DMS53 treated with DMSO at 0.1 percent for 48 hours (cell line): ENCODE measurements at regions not wholly inside any gene's neighbourhood (a gene's known extent, or its start where the extent isn't known, plus 50 kb on each side); places are given as distances from the start of the nearest gene placed in this dataset.
"Not testable (repeated sequence)": the region's sequence is repeated elsewhere in the genome, so short reads cannot be mapped to it uniquely, and the experiment has no call there.

Source experiments
- DNase-seq: peaks from one replicate; lab custom pipeline; 2025; ENCODE audit not compliant: unreplicated experiment; lab: John Stamatoyannopoulos, UW

DNA sequence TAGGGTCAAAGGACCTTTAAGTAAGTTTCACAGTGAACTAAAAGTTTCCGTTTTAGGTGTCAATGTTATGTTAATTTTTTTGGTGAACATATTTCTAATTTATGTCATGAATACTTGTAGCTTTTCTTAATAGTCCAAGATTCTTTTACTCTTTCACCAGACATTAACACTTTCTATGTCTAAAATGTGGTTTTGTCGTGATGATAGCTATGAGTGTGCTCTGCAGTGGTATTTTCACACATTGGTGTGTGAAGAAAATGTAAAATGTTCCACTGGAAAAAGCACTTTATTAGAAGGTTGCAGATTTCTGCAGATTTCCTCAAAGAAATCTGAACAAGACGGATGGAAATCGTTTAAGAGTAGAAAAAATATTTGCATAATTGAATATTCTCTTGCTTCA, 561.0 kb upstream of the ANKRD30A start:
- DNase-seq, result no peak

DNA sequence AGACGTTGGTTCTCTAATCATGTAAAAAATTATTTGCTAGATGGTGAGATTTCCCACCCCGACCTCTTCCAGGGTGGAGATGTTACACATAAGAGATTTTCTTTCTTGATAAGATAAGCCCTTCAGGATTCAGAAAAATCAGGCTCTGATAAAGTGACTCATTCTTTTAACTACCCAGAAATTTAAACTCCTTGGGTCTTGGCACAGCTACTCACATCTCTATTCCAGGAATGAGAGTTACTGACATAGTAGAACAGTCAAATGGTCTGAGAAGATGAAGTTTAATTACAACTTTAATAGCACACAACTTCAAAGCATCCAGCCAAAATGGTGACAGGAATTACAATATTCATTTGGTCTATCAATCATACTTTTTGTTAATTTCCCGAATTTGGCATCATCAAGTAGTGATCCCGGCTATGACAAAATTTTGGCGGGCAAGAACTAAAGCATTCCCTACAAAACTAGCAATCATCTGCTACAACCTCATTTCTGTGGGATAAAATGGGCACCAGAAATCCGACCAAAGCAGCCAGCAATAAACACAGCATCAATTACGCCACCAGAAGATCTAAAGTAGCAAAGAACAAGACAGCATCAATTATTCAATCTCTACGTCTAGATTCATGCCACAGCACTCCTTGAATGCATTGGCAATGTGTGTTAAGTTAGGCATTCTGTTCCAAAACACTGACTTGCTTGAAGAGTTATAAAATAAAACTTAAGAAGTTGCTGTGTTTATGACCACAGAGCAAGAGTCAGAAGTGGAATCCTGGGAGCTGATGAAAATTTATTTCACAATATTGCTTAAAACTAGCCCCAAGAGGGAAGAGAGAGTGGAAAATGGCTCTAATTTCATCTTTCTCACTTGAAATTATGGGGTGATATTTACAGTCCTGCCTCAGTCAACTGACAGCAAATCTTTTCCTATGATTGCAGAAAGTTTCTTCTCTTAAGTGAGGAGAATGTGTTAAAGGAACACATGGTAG, 565.7 kb upstream of the ANKRD30A start:
- DNase-seq, result no peak

DNA sequence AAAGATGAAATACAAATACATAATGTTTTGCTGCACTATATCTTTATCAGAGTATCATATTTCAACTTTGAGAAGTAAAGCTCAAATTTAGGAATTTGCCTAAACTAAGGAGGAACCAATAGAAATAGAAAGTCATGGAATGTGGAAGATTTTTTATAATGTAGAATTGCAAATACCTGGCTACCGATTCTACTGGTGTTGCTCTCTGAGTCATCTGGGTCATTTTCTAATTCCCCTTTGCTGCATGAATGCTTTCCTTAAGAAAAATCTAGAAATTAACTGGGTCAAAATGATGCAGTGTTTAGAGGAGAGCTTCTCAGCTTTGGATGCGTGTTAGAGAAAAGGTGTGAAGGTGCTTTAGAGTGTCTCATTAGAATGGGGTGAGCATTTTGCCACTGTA, 568.9 kb upstream of the ANKRD30A start:
- no peak for DNase-seq

DNA sequence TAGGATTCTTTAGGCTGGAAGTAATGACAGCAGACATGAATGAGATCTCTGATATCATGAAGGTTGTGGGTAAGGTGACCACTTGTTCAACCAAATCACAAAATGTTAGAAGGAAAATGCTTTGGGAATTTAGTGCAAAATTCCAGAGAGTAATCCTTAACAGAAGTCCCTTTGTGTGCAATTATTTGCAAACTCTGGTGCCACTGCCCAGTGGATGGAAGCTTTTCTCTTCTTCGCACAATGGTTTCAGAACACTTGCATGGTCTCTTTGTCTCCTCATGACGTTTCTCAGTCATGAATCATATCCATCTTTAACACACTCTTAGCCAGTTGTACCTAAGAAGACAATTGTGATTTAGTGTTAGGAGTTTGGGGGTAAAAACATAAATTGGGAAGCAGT, 570.4 kb upstream of the ANKRD30A start:
- DNase-seq, result no peak

- no peak for DNase-seq
Measured at GRCh38 chr10:36547965-36548364, 577.4 kb upstream of the ANKRD30A start.

- no peak for DNase-seq
Measured at GRCh38 chr10:36542493-36542892, 582.9 kb upstream of the ANKRD30A start.

DNA sequence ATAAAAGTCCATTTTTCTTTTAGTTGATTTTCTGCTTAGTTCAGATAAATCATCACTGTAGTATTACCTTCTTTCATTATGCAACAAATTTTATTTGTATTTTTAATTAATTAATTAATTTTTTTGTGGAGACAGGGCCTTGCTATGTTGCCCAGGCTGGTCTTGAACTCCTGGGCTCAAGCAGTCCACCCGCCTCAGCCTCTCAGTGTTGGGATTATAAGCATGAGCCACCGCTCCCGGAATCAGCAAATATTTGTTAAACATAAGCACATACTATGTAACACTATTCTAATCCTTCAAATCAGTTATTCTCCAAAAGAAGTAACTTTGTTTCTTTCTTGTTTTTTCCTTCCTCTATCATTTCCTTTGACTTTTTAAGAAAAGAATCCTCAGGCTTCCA, 584.8 kb upstream of the ANKRD30A start:
- DNase-seq, result no peak

- DNase-seq, result no peak
Measured at GRCh38 chr10:36538953-36539586, 586.3 kb upstream of the ANKRD30A start.

DNA sequence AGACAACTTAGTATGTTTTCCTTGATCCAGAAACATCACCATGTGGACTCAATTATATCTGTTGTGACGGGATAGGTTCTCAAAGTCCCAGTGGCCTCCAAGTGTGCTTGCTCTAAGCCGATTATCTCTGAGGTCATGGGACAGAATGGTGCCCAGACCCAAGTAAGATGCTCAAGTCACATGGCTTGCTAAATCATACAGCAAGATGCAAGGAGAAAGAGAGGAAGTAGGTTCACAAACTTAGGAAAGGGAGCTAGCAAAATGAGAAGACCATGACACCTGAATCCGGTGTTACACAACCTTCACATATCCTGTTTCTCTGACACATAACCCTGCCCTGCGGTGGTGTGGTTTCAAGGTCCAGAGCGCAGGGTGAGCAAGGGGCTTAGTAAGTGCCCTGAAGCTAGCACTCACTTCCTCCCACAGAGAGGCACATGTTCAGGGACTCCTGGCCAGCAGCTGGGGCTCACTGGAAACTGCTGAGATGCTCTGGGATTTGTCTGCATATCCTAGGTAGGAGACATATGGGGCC, 590.9 kb upstream of the ANKRD30A start:
- no peak for DNase-seq

- DNase-seq, result no peak
Measured at GRCh38 chr10:36533861-36534260, 591.5 kb upstream of the ANKRD30A start.

GRCh38 chr10:36533316-36533715, 592.1 kb upstream of the ANKRD30A start:
- DNase-seq, result no peak

DNA sequence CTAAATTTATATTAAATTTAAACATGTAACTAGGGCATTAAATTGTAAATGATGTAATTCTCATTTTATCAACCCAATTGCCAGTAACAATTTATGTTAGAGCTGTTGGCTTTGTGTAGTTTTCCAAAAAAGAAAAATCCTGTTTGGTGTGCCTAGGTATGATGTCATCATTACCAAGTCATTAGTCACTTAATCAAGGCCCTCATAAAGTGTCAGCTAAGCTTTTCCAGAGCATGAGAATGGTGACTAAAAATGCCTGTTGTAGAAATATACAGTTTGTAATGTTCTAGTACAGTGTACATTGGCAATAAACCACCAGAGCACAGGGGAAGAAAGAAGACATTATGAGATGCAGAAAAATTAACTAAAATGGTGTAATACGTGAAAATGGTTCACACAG, 593.8 kb upstream of the ANKRD30A start:
- no peak for DNase-seq

DNA sequence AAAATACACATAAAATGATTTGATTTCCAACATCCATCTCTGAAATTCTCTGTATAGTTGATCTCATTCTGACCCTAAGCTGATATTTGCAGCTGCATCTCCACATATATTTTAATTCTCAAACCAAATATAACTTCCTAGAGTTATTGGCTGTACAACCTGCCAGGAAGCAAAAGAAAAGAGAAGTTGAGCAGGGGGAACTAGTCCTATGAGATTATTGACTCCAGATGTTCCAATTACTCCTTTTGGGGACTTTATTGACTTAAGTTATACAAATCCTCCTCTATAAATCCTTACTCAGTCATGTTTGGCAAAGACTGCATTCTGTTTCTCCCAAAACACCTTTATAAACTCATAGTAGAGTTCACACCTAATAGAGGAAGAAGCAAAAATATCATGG, 599.4 kb upstream of the ANKRD30A start:
- no peak for DNase-seq

GRCh38 chr10:36524126-36524525, 601.3 kb upstream of the ANKRD30A start:
- not testable (repeated sequence) for DNase-seq

DNA sequence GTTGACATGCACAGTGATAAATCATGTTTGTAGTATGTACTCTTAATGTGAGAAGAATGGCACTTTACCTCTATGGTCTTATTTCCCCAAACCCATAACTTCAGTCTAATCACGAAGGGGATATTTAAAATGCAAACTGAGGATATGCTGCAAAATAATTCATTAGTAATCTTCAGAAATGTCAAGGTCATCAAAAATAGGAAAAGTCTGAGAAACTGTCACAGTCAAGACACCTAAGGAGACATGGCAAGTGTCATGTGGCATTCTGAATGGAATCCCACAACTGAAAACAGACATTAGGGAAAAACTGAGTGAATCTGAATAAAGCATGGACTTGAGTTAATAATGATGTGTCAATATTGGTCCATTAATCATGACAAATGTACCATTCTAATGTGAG, 605.5 kb upstream of the ANKRD30A start:
- no peak for DNase-seq

- DNase-seq, result no peak
Measured at GRCh38 chr10:36516281-36516680, 609.1 kb upstream of the ANKRD30A start.

- DNase-seq, result no peak
Measured at GRCh38 chr10:36515319-36515718, 610.1 kb upstream of the ANKRD30A start.

DNA sequence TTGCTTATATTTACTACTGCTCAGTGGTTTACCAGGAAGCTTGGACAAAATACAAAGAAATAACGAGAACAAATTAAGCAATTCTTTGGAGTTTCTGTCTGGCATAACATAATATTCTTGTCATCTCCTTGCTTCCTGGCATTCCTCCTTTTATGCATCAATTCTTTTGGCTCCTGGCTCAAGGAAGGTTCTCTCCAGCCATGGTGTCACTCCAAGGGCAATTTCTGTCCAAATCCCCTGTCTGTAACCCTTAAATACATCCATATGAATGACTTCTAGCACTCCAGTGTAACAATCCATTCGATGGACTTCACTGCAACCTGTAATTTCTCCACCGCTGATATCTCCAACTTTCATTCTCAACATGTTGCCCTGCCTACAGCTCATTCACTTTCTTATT, 617.7 kb upstream of the ANKRD30A start:
- DNase-seq, result no peak

- no peak for DNase-seq
Measured at GRCh38 chr10:36506697-36507496, 618.5 kb upstream of the ANKRD30A start.

- no peak for DNase-seq
Measured at GRCh38 chr10:36506261-36506660, 619.1 kb upstream of the ANKRD30A start.

GRCh38 chr10:36504758-36505157, 620.6 kb upstream of the ANKRD30A start:
- DNase-seq, result no peak
